ENCODE measurements at regions not wholly inside any gene's neighbourhood (a gene's known extent, or its start where the extent isn't known, plus 50 kb on each side); places are given as distances from the start of the nearest gene placed in this dataset.

- Mint-ChIP-seq H3K4me1 (no peaks in the 10 kb centered on the region), H3K4me3 (no peak overlapping the region), H3K36me3 (no peaks in the 10 kb centered on the region), H3K27me3 (no peaks in the 10 kb centered on the region), H3K9me3 (peaks cover 2% of the 10 kb centered on the region), H3K27ac (no peak overlapping the region)
- CTCF ChIA-PET: no interaction called here
- DNase-seq: no peak
These were observed 118.5 kb downstream of the FOXA2 start for GRCh38 chr20:22465622-22466446.

DNA sequence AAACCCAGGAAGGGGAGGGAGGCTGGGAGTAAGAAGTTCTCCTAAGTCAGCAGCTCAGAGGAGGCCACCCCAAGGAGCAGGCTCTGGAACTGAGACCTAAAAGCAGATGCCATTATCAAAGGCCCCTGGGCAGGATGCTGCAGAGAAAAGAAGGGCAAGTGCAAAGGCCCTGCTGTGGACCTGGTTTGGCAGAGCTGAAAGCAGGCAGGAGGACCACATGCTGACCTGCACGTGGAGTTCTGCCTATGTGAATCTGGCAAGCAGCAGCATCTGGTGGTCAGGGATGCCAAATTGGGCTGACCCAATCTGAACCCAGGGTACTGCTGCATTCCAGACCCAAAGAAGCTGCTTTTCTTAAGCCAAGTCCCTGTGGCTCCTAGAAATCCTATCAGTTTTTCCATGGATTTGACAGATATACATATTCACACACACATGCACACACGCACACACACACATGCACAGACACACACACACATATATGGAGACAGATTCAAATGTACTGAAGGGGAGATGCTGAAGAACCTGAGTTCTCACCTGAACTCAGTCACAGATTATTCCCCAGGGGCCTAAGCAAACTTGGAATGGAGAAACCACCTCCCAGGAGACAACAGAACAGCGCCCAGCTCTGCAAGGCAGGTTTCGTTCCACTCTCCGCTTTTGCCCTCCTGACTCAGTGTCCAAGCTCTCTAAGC is 119.9 kb downstream of the FOXA2 start:
- CTCF ChIA-PET: no interaction called here
- Mint-ChIP-seq H3K9me3 (peaks cover 2% of the 10 kb centered on the region), H3K27ac (peak overlapping the region; percentile 60), H3K27me3 (no peaks in the 10 kb centered on the region), H3K36me3 (no peaks in the 10 kb centered on the region), H3K4me3 (no peak overlapping the region), H3K4me1 (no peaks in the 10 kb centered on the region)
- no peak for DNase-seq

GRCh38 chr20:22462975-22463914 is 121.1 kb downstream of the FOXA2 start:
- Mint-ChIP-seq H3K9me3 (peaks cover 2% of the 10 kb centered on the region), H3K36me3 (no peaks in the 10 kb centered on the region), H3K27ac (no peak overlapping the region), H3K27me3 (no peaks in the 10 kb centered on the region), H3K4me1 (no peaks in the 10 kb centered on the region), H3K4me3 (no peak overlapping the region)
- DNase-seq: no peak
- CTCF ChIA-PET: no interaction called here

DNA sequence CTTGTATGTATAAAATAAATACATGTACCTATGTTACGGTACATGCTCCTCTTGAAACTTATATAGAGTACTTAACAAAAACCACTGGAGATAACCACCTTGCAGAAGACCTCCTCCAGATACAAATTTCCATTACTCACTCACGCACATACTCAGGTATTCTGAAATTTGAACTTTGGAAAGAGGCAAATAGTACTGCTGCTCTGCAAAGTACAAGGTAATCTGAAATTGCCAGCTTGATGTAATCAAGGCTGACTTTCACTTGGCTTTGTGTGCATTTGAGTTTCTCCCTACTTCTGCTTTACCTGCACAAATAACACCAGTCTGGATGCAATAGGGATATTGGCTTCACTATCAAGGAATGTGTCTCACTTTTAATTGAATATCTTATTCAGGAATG is 123.6 kb downstream of the FOXA2 start:
- Mint-ChIP-seq H3K4me3 (no peak overlapping the region), H3K9me3 (peaks cover 2% of the 10 kb centered on the region), H3K4me1 (no peaks in the 10 kb centered on the region), H3K36me3 (no peaks in the 10 kb centered on the region), H3K27ac (no peak overlapping the region), H3K27me3 (no peaks in the 10 kb centered on the region)
- no peak for DNase-seq
- CTCF ChIA-PET: no interaction called here

DNA sequence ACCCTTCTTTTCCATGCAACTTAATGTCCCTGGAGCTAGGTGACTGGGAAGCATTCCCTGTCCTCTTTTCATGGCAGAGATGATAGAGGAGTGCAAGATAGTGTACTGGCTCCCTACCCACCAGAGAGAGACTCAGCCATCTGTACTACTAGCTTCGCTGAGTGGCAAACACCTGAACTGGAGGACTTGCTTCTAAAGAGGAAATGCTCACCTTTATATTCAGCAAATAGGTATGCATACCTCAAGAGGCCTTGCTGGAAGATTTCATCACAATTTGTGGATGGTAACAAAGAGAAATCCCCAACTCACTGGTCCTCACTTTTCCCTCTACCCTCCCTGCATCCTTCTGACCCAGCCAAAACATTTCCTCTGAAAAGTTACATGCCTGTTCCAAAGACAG is 124.1 kb downstream of the FOXA2 start:
- Mint-ChIP-seq H3K9me3 (peaks cover 2% of the 10 kb centered on the region), H3K36me3 (no peaks in the 10 kb centered on the region), H3K27me3 (no peaks in the 10 kb centered on the region), H3K4me3 (no peak overlapping the region), H3K27ac (no peak overlapping the region), H3K4me1 (no peaks in the 10 kb centered on the region)
- CTCF ChIA-PET: no interaction called here
- DNase-seq: no peak

- H3K4me3 Mint-ChIP-seq: no peak overlapping the region
- no peaks in the 10 kb centered on the region for H3K27me3 Mint-ChIP-seq
- no peak overlapping the region for H3K27ac Mint-ChIP-seq
- no peak for DNase-seq
- H3K36me3 Mint-ChIP-seq: no peaks in the 10 kb centered on the region
- H3K9me3 Mint-ChIP-seq: peaks cover 2% of the 10 kb centered on the region
- CTCF ChIA-PET: no interaction called here
- H3K4me1 Mint-ChIP-seq: no peaks in the 10 kb centered on the region
These were observed 124.6 kb downstream of the FOXA2 start for GRCh38 chr20:22459754-22460153.

DNA sequence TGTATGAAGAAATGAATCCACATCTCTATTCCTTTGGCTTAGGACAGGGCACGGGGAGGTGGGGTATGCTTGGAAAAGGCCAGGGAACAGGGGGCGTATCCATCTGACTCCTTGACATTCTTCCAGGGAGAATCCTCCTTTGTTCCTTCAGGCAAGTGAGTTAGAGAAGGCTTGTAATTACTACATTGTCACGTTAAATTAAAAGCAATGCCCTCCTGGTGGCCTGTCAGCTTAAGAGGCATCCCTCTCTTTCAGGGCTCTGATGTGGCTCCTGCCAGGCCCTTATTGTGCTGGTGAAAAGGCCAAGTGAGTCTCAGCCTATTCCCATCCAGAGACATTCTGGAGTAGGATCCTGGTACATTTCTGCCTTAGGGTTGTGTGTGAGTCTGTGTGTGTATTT is 128.3 kb downstream of the FOXA2 start:
- CTCF ChIA-PET: no interaction called here
- Mint-ChIP-seq H3K9me3 (no peaks in the 10 kb centered on the region), H3K36me3 (no peaks in the 10 kb centered on the region), H3K4me3 (no peak overlapping the region), H3K4me1 (no peaks in the 10 kb centered on the region), H3K27ac (no peak overlapping the region), H3K27me3 (no peaks in the 10 kb centered on the region)
- DNase-seq: no peak

GRCh38 chr20:22455259-22455658 is 129.1 kb downstream of the FOXA2 start:
- Mint-ChIP-seq H3K4me3 (no peak overlapping the region), H3K4me1 (no peaks in the 10 kb centered on the region), H3K27ac (no peak overlapping the region), H3K27me3 (no peaks in the 10 kb centered on the region), H3K9me3 (no peaks in the 10 kb centered on the region), H3K36me3 (no peaks in the 10 kb centered on the region)
- CTCF ChIA-PET: no interaction called here
- no peak for DNase-seq

DNA sequence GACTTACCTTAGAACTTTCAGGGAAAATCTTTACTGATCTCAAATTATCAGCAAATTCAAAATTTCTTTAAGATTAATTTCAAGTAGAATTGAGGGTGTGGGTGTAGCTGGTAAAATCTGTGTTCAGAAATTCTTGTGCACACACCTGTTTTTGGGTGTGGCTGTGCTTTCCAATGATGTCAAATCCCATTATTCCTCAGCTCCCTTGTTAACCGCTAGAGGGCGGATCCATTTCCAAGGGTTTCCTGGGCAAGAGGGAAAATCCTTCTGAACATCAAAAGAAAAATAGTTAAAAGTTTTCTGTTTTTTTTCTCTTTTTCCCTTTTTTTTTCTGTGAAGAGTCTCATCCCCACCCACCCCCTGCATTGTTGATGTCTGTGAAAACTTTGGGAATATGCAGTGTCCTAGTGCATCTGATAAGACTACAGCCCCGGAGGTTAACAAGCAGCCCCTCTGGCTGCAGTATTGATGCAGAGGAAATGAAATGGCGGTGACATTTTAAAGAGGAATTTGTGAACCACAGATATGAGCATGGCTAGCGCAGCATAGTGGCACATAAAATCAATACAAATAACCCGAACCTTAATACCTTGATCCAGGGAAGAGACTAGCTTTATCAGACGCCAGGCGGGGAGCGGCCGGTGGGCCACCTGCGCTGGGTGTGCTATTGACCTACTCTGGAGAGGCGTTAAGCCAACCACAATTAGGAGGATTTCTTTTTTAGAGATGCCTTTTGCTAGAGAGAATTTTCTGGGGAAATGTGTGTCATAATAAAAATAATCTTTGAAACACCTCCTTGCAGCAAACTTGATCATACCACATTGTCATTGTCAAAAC is 130.9 kb downstream of the FOXA2 start:
- no peaks in the 10 kb centered on the region for H3K4me1 Mint-ChIP-seq
- H3K36me3 Mint-ChIP-seq: no peaks in the 10 kb centered on the region
- no peak overlapping the region for H3K4me3 Mint-ChIP-seq
- no peaks in the 10 kb centered on the region for H3K9me3 Mint-ChIP-seq
- H3K27ac Mint-ChIP-seq: no peak overlapping the region
- CTCF ChIA-PET: no interaction called here
- H3K27me3 Mint-ChIP-seq: no peaks in the 10 kb centered on the region
- DNase-seq: no peak

- DNase-seq: no peak
- no peaks in the 10 kb centered on the region for H3K36me3 Mint-ChIP-seq
- no peak overlapping the region for H3K4me3 Mint-ChIP-seq
- CTCF ChIA-PET: no interaction called here
- no peaks in the 10 kb centered on the region for H3K4me1 Mint-ChIP-seq
- no peak overlapping the region for H3K27ac Mint-ChIP-seq
- no peaks in the 10 kb centered on the region for H3K27me3 Mint-ChIP-seq
- H3K9me3 Mint-ChIP-seq: no peaks in the 10 kb centered on the region
These were observed 131.8 kb downstream of the FOXA2 start for GRCh38 chr20:22452442-22453011.

- CTCF ChIA-PET: no interaction called here
- H3K36me3 Mint-ChIP-seq: no peaks in the 10 kb centered on the region
- DNase-seq: no peak
- H3K27ac Mint-ChIP-seq: no peak overlapping the region
- no peaks in the 10 kb centered on the region for H3K4me1 Mint-ChIP-seq
- H3K27me3 Mint-ChIP-seq: no peaks in the 10 kb centered on the region
- H3K9me3 Mint-ChIP-seq: no peaks in the 10 kb centered on the region
- H3K4me3 Mint-ChIP-seq: no peak overlapping the region
These were observed 133.8 kb downstream of the FOXA2 start for GRCh38 chr20:22450537-22450936.

- Mint-ChIP-seq H3K4me3 (no peak overlapping the region), H3K27me3 (no peaks in the 10 kb centered on the region), H3K27ac (no peak overlapping the region), H3K9me3 (no peaks in the 10 kb centered on the region), H3K4me1 (no peaks in the 10 kb centered on the region), H3K36me3 (no peaks in the 10 kb centered on the region)
- DNase-seq: no peak
- CTCF ChIA-PET: no interaction called here
These were observed 135.0 kb downstream of the FOXA2 start for GRCh38 chr20:22449188-22449973.

DNA sequence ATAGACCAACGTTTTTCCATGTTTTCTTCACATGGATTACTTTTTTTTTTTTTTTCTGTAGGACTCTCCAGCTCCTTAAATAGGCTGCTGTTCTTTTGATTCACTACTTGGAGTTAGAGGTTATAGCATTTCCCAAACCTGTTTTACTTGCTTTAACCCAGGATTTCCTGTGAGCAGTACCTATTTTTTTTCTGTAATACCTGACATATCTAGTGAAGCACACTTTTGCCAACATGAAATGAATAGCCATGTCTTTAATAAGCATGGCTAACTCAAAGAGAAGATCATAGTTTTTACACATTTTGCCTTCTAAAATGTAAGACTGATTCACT is 137.0 kb downstream of the FOXA2 start:
- DNase-seq: no peak
- H3K4me1 Mint-ChIP-seq: no peaks in the 10 kb centered on the region
- no peak overlapping the region for H3K4me3 Mint-ChIP-seq
- no peaks in the 10 kb centered on the region for H3K36me3 Mint-ChIP-seq
- H3K27me3 Mint-ChIP-seq: no peaks in the 10 kb centered on the region
- CTCF ChIA-PET: no interaction called here
- H3K9me3 Mint-ChIP-seq: no peaks in the 10 kb centered on the region
- H3K27ac Mint-ChIP-seq: no peak overlapping the region
